GM18519 (cell line): ENCODE measurements at regions not wholly inside any gene's neighbourhood (a gene's known extent, or its start where the extent isn't known, plus 50 kb on each side); places are given as distances from the start of the nearest gene placed in this dataset.

Experiments used
- ATAC-seq: cut with Tn5 transposase; IDR thresholded peaks from one replicate; pipeline ENCODE4 v1.9.1; 2021; ENCODE audit warnings: mild to moderate bottlenecking, moderate library complexity; ENCODE audit not compliant: unreplicated experiment, low FRiP score

DNA sequence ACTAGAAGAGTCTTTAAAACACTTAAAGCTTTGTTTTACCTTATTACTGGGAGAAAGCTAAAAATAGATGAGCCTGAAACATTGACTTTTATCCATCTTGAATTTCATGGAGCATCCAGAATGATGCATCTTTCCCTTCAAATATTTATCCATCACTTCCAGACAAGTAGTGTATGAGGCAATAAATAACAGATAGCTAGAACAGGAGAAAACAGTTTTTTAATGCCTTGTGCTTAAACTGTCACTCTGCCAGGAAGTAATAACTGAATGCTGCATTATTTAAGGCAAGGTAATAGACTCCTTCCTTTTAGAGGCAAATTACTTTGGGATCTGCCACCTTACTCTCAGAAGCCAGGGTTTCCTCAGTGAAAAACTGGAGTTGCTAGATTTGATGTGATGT, 225.8 kb upstream of the NAALADL2 start:
- ATAC-seq: no peak

DNA sequence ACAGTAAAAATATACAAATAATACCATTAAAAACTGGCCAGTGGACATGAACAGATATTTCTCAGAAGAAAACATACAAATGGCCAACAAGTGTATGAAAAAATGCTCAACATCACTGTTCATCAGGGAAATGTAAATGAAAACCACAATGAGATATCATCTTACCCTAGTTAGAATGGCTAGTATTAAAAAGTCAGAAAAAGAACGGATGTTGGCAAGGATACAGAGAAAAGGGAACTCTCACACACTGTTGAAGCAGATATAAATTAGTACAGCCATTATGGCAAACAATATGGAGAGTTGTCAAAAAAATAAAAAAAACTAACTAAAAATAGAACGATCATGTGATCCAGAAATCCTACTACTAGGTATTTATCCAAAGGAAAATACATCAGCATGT, 222.7 kb upstream of the NAALADL2 start:
- no peak for ATAC-seq

DNA sequence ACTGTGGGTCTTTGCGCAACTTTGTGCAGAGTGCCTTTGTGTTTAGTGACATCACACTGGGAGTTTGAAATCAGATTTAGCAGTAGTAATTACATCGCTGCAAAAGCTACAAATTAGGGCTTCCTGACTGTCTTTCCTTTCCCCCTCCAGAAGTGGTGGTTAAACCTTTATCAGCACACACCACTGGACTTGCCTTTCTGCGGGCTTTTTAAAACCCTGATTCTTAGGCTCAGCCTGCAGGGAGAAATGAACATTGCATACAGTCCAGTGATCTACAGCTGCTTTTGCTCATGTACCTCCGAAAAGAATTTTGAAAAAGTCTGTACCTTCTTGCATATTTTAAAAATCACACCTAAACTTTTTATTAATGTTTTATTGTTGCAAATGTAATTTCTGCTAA, 219.7 kb upstream of the NAALADL2 start:
- no peak for ATAC-seq

DNA sequence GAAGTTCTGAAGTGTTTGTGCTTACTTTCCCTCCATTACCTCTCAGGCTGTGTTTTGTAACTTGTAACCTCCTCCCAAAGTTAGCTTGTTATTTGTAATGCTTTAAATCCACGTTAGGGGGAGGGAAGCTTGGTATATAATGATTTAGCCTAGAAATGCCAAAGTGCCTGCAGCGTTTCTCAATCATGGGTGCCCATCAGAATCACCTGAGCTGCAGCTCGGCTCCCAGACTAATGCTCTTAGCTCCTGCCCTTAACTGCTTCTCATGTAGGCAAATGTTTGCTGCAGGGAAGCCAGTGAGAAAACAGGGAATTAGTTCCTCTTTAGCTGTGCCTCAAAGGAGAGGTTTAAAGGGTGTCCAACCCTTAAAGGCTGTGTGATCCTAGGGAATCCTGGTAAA, 219.2 kb upstream of the NAALADL2 start:
- no peak for ATAC-seq

DNA sequence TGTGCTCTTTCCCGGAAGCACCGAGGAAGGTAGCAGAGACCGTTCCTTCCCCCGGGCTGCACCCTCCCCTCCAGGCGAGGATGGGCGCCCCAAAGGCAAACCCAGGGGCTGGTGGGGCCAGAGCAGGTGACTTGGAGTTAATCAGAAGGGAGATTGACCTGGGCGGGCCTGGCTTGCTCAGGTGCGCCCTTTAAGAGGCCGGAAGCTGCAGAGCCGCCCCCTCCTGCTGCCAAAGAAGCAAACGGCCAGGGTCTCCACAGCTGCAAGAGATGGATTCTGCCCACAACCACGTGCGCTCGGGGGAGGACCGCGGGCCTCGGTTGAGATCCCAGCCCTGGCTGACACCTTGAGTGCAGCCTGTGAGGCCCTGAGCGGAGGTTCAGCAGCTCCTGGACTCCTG, 218.2 kb upstream of the NAALADL2 start:
- no peak for ATAC-seq

DNA sequence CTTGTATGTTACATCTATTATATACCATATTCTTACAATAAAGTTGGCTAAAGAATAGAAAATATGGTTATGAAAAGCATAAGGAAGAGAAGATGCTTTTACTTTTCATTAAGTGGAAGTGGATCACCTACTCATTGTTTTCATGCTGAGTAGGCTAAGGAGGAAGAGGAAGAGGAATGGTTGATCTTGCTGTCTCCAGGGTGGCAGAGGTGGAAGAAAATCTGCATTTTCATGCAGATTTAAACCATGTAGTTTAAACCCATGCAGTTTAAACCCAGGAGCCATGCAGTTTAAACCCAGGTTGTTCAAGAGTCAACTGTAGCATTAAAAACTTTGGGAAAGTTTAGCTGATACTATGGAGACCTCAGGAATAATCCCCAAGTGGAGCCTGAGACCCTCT, 214.8 kb upstream of the NAALADL2 start:
- ATAC-seq: no peak

DNA sequence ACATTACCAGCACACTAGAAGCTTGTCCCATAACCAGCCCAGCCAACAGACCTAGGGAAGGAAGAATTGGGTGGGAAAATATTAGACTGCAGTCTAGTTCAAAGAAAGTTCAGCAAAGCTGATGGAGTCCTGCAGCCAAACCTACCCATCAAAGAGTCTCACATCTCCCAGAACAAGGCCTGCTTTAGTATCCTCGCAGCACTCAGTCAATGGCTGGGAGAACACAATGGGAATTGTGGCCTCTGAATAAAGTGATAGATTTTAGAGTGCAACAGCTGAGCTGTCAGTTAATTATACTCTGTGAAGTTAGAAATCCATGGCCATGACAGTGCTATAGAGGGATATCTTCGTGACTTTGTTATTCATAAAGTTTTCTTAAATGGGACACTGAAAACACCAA, 207.2 kb upstream of the NAALADL2 start:
- ATAC-seq: no peak

DNA sequence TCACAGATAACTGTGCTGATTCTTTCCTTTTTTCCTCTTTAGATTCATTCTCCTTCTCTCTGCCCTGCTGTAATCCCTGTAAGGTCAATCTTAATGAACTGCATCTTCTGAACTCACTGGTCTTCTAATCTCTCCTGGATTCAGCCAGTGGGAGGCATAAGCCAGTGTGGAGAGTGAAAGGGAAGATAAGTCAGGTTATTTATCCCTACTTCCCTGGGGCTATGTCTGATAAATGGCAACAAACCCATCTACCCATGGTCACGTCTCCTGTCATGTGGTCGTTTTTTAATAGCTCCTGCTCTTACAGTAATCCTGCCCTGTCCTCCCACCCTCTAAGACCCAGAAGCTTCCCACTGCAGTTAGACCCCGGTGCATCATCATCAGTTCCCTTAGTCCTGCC, 199.6 kb upstream of the NAALADL2 start:
- no peak for ATAC-seq

DNA sequence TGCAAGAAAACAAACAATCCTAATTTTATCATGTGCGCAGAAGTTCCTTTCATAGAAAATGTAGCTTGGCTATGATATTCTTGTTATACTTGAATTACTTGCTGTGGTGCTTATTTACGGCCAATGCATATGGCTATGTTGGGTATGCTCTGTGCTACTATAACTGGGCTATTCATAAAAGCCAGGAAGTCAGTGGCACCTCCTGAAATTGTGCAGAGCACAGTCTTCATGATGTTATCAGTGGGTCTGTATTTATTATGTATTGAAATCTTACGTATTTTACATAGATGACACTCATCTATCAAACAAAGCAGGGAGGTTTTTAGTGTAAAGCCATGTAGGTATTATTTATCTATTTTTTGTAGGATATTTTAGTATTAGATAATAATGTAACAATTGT, 196.5 kb upstream of the NAALADL2 start:
- ATAC-seq: no peak

DNA sequence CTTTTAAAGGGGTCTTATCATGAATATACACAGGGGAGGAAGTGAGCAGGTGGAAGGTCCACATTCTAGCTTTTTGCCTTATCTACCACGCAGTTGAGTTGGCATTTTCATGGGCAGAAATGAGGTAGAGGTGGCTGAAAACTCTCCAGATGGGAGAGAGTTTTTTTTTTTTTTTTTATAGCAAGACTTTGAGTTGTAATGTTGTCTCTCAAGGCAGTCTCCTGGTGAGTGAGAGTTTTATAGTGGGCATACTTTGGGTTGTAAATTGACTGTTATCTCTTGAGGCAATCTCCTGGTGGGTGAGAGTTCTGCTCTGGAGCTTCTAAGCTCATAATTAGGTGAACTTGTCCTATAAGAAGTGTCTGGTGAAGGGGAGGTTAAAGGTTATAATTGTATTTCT, 191.7 kb upstream of the NAALADL2 start:
- no peak for ATAC-seq

DNA sequence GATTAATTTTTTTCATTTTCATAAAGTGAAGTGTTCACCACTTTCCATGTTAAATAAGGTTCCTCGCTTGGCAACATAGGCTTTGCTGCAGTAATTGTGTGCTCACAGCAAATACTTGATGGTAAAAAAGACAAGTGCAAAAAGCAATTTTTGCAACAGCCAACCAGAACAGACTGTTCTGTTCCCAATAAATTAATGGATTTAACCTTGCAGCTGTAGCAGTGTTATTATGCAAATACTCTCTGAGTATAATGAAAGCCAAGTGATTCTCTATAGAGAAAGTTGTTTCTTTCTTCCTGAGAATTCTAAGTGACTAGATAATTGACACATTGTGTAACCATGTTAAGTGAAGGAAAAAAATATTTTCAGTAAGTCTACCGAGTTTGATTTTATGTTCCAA, 183.7 kb upstream of the NAALADL2 start:
- no peak for ATAC-seq

DNA sequence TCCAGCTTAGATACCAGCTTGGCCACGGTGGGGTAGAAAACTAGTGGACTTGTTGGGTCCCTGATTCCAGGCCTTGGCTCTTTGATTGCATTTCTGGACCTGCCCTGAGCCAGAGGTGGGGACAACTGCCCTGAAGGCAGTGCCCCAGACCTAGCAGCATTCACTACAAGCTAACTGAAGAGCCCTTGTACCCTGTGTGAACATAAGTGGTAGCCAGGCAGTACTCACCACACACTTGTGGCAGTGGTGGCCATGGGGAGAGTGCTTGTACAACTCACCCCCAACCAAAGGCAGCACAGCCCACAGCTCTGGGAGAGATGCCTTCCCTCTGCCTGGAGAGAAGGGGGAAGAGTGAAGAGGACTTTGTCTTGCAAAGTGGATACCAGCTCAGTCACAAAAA, 177.3 kb upstream of the NAALADL2 start:
- ATAC-seq: no peak

DNA sequence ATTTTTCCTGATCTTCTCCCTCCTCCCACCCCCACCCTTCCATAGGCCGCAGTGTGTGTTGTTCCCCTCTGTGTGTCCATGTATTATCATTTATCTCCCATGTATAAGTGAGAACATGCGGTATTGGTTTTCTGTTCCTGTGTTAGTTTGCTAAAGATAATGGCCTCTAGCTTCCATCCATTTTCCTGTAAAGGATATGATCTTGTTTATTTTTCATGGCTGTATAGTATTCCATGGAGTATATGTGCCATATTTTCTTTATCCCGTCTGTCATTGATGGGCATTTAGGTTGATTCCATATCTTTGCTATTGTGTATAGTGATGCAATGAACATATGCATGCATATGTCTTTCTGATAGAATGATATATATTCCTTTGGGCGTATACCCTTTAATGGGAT, 173.3 kb upstream of the NAALADL2 start:
- no peak for ATAC-seq

DNA sequence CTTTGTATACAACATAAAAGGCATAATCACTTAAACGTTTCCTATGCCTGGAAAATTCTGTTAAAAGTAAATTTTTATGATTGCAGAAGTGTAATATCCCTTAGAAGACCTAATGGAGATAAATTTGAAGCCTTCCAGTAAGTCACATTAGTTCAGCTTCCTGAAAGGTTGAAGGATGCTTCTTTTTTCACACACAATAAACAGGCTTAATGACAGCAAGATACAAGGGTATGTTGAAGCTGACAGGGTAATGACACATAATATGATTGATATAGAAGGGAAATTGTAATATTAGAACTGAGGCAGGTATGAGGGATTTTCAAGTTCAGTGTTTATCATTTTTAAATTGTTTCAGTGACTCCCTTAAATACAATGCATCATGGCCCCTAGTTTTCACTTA, 161.8 kb upstream of the NAALADL2 start:
- ATAC-seq: no peak

DNA sequence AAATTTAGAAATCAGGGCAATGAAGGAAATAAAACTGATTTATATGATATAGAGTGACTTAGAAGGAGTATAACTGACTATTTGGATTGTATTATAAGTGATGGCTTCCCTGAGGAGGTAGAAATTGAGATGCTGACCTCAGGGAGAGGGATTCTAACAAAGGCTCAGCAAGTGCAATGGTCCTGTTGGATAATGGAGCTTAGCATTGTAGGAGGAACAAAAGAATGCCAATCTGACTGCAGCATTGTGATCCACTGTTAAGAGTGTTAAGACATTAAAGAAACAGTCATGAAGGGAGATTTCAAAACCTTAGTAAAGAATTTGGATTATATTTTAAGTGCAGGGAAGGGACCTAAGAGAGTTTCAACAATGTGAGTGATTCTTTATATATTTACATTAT, 158.4 kb upstream of the NAALADL2 start:
- no peak for ATAC-seq

DNA sequence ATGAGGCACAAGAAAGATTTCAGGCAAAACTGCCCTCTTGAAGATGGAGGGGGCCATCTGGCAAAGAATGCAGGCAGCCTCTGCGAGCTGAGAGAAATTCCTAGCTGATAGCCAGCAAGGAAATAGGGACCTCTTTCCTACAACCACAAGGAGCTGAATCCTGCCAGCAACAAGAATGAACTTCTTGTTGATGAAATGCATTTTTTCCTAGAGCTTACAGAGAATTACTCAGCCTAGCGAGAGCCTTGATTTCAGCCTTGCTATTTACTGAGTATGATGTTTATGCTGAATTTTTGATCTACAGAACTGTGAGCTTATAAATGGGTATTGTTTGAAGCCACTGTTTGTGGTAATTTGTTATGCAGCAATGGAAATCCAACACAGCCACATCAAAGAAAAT, 148.5 kb upstream of the NAALADL2 start:
- ATAC-seq: no peak

DNA sequence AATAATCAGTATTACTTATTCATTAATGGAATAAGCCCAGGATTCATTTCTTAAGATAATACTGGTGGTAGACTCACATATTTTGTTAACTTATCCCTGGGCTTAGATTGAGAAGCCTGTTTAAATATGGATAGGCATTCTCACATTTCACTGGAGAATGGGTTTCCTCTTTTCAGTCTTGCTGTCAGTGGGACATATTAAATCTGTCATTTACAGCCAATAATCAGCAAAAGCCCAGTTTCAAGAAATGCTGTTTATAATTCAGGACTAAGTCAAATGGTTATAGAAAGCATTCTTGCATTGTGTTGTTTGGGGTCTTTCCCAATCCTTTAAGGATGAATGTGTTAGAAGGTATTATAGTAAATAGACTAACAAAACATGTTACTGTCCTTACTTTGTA, 143.7 kb upstream of the NAALADL2 start:
- no peak for ATAC-seq

DNA sequence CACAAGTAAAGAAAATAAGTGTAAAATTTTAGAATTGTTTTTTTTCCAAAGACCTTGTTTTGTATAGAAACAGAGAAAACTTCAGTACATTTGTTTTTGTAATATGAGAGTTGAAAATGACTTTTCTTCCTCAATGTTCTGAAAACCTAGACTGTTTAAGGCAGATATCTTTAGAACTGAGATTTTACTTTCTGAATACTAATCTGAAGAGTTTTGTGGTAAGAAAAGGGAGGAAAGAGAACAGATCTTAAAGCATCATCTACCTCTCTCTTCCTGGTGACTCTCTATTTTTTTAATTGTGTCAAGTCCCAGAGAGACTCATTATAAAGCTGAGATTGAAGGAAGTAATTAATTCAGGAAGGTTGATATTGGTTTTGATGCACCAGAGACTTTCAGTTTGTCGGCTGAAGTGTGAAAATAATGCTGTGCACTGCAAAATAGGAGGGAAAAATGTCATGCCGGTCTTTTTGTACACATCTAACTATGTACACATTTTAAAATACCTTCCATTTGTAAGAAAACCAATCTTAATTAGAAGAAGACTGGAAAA, 142.1 kb upstream of the NAALADL2 start:
- ATAC-seq: no peak

DNA sequence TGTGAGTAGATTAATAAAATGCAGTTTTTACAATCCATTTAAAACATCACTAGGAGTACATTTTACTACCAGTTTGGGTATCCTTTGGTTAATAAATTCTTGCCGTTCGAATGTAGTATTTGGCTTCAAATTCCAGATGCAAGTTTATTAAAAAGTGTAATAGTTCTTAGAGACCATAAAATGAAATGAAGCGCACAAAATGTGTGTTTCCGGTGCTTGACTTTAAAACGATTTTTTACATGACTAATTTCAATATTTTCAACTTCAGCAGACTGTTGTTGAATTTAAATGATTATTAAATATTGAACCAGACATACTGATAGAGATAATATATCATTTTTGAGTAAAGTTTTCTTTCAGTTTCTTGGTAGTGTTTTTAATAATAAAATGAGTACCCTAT, 138.4 kb upstream of the NAALADL2 start:
- no peak for ATAC-seq

DNA sequence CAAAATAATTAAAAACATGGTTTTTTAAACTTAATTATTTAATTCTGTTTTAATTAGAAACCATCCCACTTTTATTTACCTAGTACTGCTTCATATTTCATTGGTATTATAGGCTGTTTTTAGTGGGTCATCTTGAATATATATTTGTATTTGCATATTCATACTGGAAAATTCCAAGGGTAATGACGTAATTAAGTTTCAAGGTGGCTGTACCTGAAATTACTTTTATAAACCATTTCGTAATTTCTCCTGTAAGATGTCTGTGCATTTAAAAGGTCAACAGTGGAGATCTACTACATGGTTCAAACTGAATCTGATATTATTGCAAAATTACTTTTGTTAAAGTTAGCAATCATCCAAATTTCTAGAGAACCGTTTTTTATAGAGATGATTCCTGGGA, 133.8 kb upstream of the NAALADL2 start:
- ATAC-seq: no peak

DNA sequence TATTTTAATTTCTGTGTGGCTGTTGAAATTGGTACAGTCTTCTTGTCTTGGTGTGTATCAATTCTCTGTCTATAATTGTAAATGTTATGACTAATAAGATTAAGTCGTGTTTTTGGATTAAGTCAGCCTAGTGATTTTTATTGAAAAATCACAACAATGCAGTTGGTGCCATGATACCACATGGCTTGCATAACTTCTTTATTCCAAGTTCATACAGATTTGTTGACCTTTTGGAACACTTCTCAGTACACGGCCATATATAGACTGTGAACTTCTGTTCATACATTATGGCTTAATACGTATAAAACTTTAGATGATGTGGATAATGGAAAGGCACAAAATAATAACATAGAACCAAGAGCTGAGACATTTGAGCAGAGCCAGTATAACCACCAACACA, 121.2 kb upstream of the NAALADL2 start:
- ATAC-seq: no peak

DNA sequence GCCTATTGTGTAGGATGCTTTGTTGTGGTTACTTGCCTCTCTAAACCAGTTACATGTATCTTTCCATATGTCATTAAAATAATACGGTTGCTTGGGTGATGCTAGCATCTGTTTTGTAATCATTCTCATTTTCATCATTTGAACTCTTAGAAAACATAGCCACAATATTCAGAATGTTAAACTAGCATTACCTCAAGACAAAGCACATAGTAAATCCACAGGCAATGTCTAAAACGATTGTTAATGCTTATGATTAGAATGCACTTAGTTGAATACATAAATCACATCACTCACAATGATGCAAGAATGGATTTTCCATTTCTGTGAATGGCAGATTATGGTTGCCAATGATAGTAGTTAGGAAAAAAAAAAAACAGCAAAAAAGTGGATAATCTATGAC, 110.0 kb upstream of the NAALADL2 start:
- ATAC-seq: no peak
